Loucy (cell line): ENCODE measurements at regions not wholly inside any gene's neighbourhood (a gene's known extent, or its start where the extent isn't known, plus 50 kb on each side); places are given as distances from the start of the nearest gene placed in this dataset.

Experiments
- H2AFZ ChIP-seq: fragments of 200-600 bp; sonication (generic); 2 replicates; pipeline ENCODE4 v1.6.0; 2016; ENCODE audit warnings: antibody characterized with exemption, mild to moderate bottlenecking, low read length, moderate library complexity
- H3F3A ChIP-seq: fragments of 200-600 bp; 2 replicates; pipeline ENCODE4 v1.6.0; 2016; ENCODE audit warnings: antibody characterized with exemption, low read depth, mild to moderate bottlenecking
- H3K27me3 ChIP-seq: fragments of 200-600 bp; sonication (generic); 2 replicates; pipeline ENCODE4 v1.6.1; 2014; ENCODE audit warnings: low read length, mild to moderate bottlenecking; ENCODE audit not compliant: insufficient read depth, poor library complexity, severe bottlenecking
- H3K36me3 ChIP-seq: fragments of 200-600 bp; sonication (generic); 2 replicates; pipeline ENCODE4 v1.6.1; 2016; ENCODE audit warnings: low read length; ENCODE audit not compliant: insufficient read depth
- H3K4me1 ChIP-seq: fragments of 200-600 bp; sonication (generic); 2 replicates; pipeline ENCODE4 v1.5.1; 2014; ENCODE audit warnings: low read length, mild to moderate bottlenecking; ENCODE audit not compliant: insufficient read depth, poor library complexity, severe bottlenecking
- H3K4me2 ChIP-seq: fragments of 200-600 bp; sonication (generic); 2 replicates; pipeline ENCODE4 v1.6.0; 2014; ENCODE audit warnings: antibody characterized with exemption, low read length, low read depth, mild to moderate bottlenecking; ENCODE audit not compliant: poor library complexity, severe bottlenecking
- H3K4me3 ChIP-seq: fragments of 200-600 bp; sonication (generic); 2 replicates; pipeline ENCODE4 v1.5.1; 2014; ENCODE audit warnings: low read length, mild to moderate bottlenecking, mixed read lengths; ENCODE audit not compliant: poor library complexity, severe bottlenecking
- H3K79me2 ChIP-seq: fragments of 200-600 bp; sonication (generic); 2 replicates; pipeline ENCODE4 v1.6.1; 2014; ENCODE audit warnings: low read length; ENCODE audit not compliant: insufficient read depth
- H3K9ac ChIP-seq: fragments of 200-600 bp; sonication (generic); 2 replicates; pipeline ENCODE4 v1.6.0; 2014; ENCODE audit warnings: mild to moderate bottlenecking, low read depth, low read length, moderate library complexity; ENCODE audit not compliant: poor library complexity, severe bottlenecking
- H3K9me2 ChIP-seq: fragments of 200-600 bp; sonication (generic); replicated peaks from 2 replicates; pipeline ENCODE4 v1.6.1; 2016; ENCODE audit warnings: low read depth, low read length, mixed read lengths
- H3K9me3 ChIP-seq: fragments of 200-600 bp; sonication (generic); 2 replicates; pipeline ENCODE4 v1.6.1; 2014; ENCODE audit warnings: mild to moderate bottlenecking, antibody characterized with exemption, low read length, low read depth; ENCODE audit not compliant: insufficient read depth
- H4K20me1 ChIP-seq: fragments of 200-600 bp; sonication (generic); 2 replicates; pipeline ENCODE4 v1.6.0; 2014; ENCODE audit warnings: antibody characterized with exemption, low read length, mild to moderate bottlenecking; ENCODE audit not compliant: insufficient read depth, poor library complexity, severe bottlenecking
- CTCF ChIP-seq: fragments of 200-600 bp; sonication (generic); conservative IDR thresholded peaks from 2 replicates; pipeline ENCODE4 v1.5.1; 2014; ENCODE audit warnings: mild to moderate bottlenecking, antibody characterized with exemption, low read length
- EZH2phosphoT487 ChIP-seq: fragments of 200-600 bp; IDR thresholded peaks from 2 replicates; pipeline ENCODE4 v1.6.1; 2018; ENCODE audit warnings: antibody characterized with exemption, mild to moderate bottlenecking, moderate library complexity, borderline replicate concordance

GRCh38 chr2:150695451-150696135, 208.1 kb upstream of the RND3 start:
- no peaks in the 10 kb centered on the region for H3K9me3 ChIP-seq
- H3K27me3 ChIP-seq = no peaks in the 10 kb centered on the region
- H3K4me1 ChIP-seq = no peaks in the 10 kb centered on the region
- H3K4me3 ChIP-seq = no peak overlapping the region
- no peaks in the 10 kb centered on the region for H4K20me1 ChIP-seq
- H3K9ac ChIP-seq = no peak overlapping the region
- H3K79me2 ChIP-seq = no peaks in the 10 kb centered on the region
- TF ChIP-seq EZH2phosphoT487 = no peak
- TF ChIP-seq CTCF = no peak
- H3F3A ChIP-seq = no peaks in the 10 kb centered on the region
- H3K4me2 ChIP-seq = no peak overlapping the region
- H3K9me2 ChIP-seq = no peaks in the 10 kb centered on the region
- H3K36me3 ChIP-seq = no peaks in the 10 kb centered on the region
- H2AFZ ChIP-seq = no peak overlapping the region

GRCh38 chr2:150693556-150693955, 206.1 kb upstream of the RND3 start:
- H2AFZ ChIP-seq = no peak overlapping the region
- no peaks in the 10 kb centered on the region for H3K79me2 ChIP-seq
- H3K9me2 ChIP-seq = no peaks in the 10 kb centered on the region
- no peaks in the 10 kb centered on the region for H3K27me3 ChIP-seq
- H4K20me1 ChIP-seq = no peaks in the 10 kb centered on the region
- H3K4me1 ChIP-seq = no peaks in the 10 kb centered on the region
- H3K4me3 ChIP-seq = no peak overlapping the region
- H3K9me3 ChIP-seq = no peaks in the 10 kb centered on the region
- no peaks in the 10 kb centered on the region for H3F3A ChIP-seq
- H3K9ac ChIP-seq = no peak overlapping the region
- TF ChIP-seq EZH2phosphoT487 = no peak
- TF ChIP-seq CTCF = no peak
- no peak overlapping the region for H3K4me2 ChIP-seq
- no peaks in the 10 kb centered on the region for H3K36me3 ChIP-seq

- Histone ChIP-seq H3K36me3 (no peaks in the 10 kb centered on the region), H4K20me1 (no peaks in the 10 kb centered on the region), H3K9ac (no peak overlapping the region), H2AFZ (no peak overlapping the region), H3K4me1 (no peaks in the 10 kb centered on the region), H3K27me3 (no peaks in the 10 kb centered on the region), H3K4me2 (no peak overlapping the region), H3K4me3 (no peak overlapping the region), H3K79me2 (no peaks in the 10 kb centered on the region), H3F3A (no peaks in the 10 kb centered on the region), H3K9me3 (no peaks in the 10 kb centered on the region), H3K9me2 (no peaks in the 10 kb centered on the region)
- TF ChIP-seq EZH2phosphoT487 (no peak), CTCF (no peak)
Observed at GRCh38 chr2:150690870-150691269, 203.4 kb upstream of the RND3 start.
